Keratinocyte (primary cell): ENCODE measurements at regions not wholly inside any gene's neighbourhood (a gene's known extent, or its start where the extent isn't known, plus 50 kb on each side); places are given as distances from the start of the nearest gene placed in this dataset.

Experiments
- DNase-seq: peaks from one replicate; pipeline ENCODE4 v3.0.0-alpha.2; 2011; ENCODE audit warnings: low read depth, missing footprints, low spot score
- FAIRE-seq: peaks from 2 replicates; lab custom pipeline; 2011; peaks lifted over from hg19 to GRCh38; lab: Jason Lieb, UNC
- H2AFZ ChIP-seq: 2 replicates; pipeline ENCODE4 v1.6.0; 2012; ENCODE audit warnings: low read length, control low read depth, inconsistent platforms; ENCODE audit not compliant: control insufficient read depth
- H3K27ac ChIP-seq: 2 replicates; pipeline ENCODE4 v1.5.1; 2011; ENCODE audit warnings: low read length; ENCODE audit not compliant: control insufficient read depth, insufficient read depth
- H3K27me3 ChIP-seq: 3 replicates; pipeline ENCODE4 v1.6.0; 2011; ENCODE audit warnings: low read length; ENCODE audit not compliant: control insufficient read depth, insufficient read depth; ENCODE audit errors: extremely low read depth
- H3K36me3 ChIP-seq, 2 experiments: 2 replicates in 1 of 2; 3 replicates in 1 of 2; pipeline ENCODE4 v1.5.1; 2011; ENCODE audit warnings: low read length in 2 of 2, mild to moderate bottlenecking in 1 of 2; ENCODE audit not compliant: control insufficient read depth in 2 of 2, insufficient read depth in 2 of 2; ENCODE audit errors: extremely low read depth in 1 of 2
- H3K4me1 ChIP-seq: 3 replicates; pipeline ENCODE4 v1.5.1; 2011; ENCODE audit warnings: low read length; ENCODE audit not compliant: control insufficient read depth, insufficient read depth; ENCODE audit errors: extremely low read depth
- H3K4me2 ChIP-seq: 3 replicates; pipeline ENCODE4 v1.6.0; 2011; ENCODE audit warnings: low read depth, low read length; ENCODE audit not compliant: control insufficient read depth, insufficient read depth; ENCODE audit errors: extremely low read depth
- H3K4me3 ChIP-seq, 3 experiments: fragments of 200-600 bp in 1 of 3; sonication (generic) in 1 of 3; 2 replicates in 2 of 3; 3 replicates in 1 of 3; pipeline ENCODE4 v1.5.1; 2011 to 2016; ENCODE audit warnings: low read length in 3 of 3, mild to moderate bottlenecking in 3 of 3, control low read depth in 2 of 3, inconsistent platforms in 1 of 3, low read depth in 1 of 3, mixed read lengths in 1 of 3, mixed run types in 1 of 3, moderate library complexity in 1 of 3; ENCODE audit not compliant: control insufficient read depth in 2 of 3, insufficient read depth in 2 of 3; ENCODE audit errors: extremely low read depth in 1 of 3
- H3K79me2 ChIP-seq: 2 replicates; pipeline ENCODE4 v1.6.0; 2012; ENCODE audit warnings: low read length; ENCODE audit not compliant: control insufficient read depth, insufficient read depth
- H3K9ac ChIP-seq: 3 replicates; pipeline ENCODE4 v1.6.0; 2011; ENCODE audit warnings: low read length; ENCODE audit not compliant: control insufficient read depth, insufficient read depth; ENCODE audit errors: extremely low read depth
- H3K9me1 ChIP-seq: 3 replicates; pipeline ENCODE4 v1.6.0; 2011; ENCODE audit warnings: low read length; ENCODE audit not compliant: control insufficient read depth, insufficient read depth; ENCODE audit errors: extremely low read depth
- H3K9me3 ChIP-seq: 2 replicates; pipeline ENCODE4 v1.5.1; 2012; ENCODE audit warnings: low read depth, low read length; ENCODE audit not compliant: control insufficient read depth
- H4K20me1 ChIP-seq: 3 replicates; pipeline ENCODE4 v1.6.0; 2011; ENCODE audit warnings: low read length; ENCODE audit not compliant: control insufficient read depth, insufficient read depth; ENCODE audit errors: extremely low read depth
- CTCF ChIP-seq, 3 experiments: IDR thresholded peaks in 1 of 3; conservative IDR thresholded peaks in 1 of 3; optimal IDR thresholded peaks in 1 of 3; 2 replicates in 2 of 3; 3 replicates in 1 of 3; pipeline versions ENCODE3 to v1.5.1; 2011; ENCODE audit warnings: low read length in 3 of 3, mild to moderate bottlenecking in 3 of 3, moderate library complexity in 2 of 3, control low read depth in 1 of 3, inconsistent platforms in 1 of 3; ENCODE audit not compliant: insufficient read depth in 2 of 3; ENCODE audit errors: extremely low read depth in 1 of 3
- EZH2 ChIP-seq: IDR thresholded peaks from one replicate; pipeline ENCODE4 v1.6.1; 2012; ENCODE audit warnings: inconsistent platforms, mild to moderate bottlenecking, low read length, moderate library complexity
- dilution Hi-C: fragments of 300-500 bp; cut with MboI; formaldehyde crosslinking; loops from one replicate; pipeline ENCODE4 v1.7.0; 2020; ENCODE audit warnings: low sequenced_read_pairs; ENCODE audit not compliant: extremely low pct_ligation_motif_present

GRCh38 chr3:6781092-6781491 lies 79.8 kb upstream of the GRM7 start:
- no peak for FAIRE-seq
- no peak for DNase-seq
- dilution Hi-C loops, result no loop called here

DNA sequence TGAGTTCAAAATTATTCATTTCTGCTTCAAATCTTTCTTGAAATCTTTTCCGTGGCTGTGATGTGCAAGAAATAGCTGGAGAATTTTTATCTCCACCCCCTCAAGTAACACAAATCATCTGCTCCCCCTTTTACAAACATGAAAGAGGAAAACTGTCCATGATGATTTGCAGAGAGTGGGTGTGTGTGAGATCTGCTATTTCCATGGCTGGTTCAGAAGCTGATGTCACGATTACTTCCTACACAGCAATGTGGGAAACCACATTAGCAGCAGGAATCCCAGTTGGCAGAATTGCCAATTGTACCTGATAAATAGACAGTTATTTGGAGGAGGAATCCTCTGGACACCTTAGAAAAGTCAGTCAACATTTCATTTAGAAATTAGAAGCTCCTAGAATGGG lies 75.2 kb upstream of the GRM7 start:
- Histone ChIP-seq H3K27me3 (no peaks in the 10 kb centered on the region), H3K27ac (no peak overlapping the region), H3K79me2 (no peaks in the 10 kb centered on the region), H2AFZ (no peak overlapping the region), H3K9me1 (no peaks in the 10 kb centered on the region), H3K4me1 (no peaks in the 10 kb centered on the region), H3K36me3 (no peaks in the 10 kb centered on the region), H3K4me3 (no peak overlapping the region), H3K9ac (no peak overlapping the region), H3K4me2 (no peak overlapping the region), H4K20me1 (no peaks in the 10 kb centered on the region), H3K9me3 (no peaks in the 10 kb centered on the region)
- DNase-seq, result no peak
- FAIRE-seq, result no peak
- dilution Hi-C loops, result no loop called here
- no peak for TF ChIP-seq EZH2
- no peak for TF ChIP-seq CTCF (optimal IDR thresholded peaks at IDR 0.05 in 1 of 3, IDR thresholded peaks at IDR 0.05 in 1 of 3, conservative IDR thresholded peaks at IDR 0.05 in 1 of 3; ENCODE audit: extremely low read depth in 1 of 3, insufficient read depth in 2 of 3, low read length in 3 of 3)

More at GRCh38 chr3:6781092-6781491, 79.8 kb upstream of the GRM7 start:
- H3K36me3 ChIP-seq, result no peaks in the 10 kb centered on the region
- no peak overlapping the region for H3K4me2 ChIP-seq
- H2AFZ ChIP-seq, result no peak overlapping the region
- H3K9me3 ChIP-seq, result no peaks in the 10 kb centered on the region
- H3K79me2 ChIP-seq, result no peaks in the 10 kb centered on the region
- no peak overlapping the region for H3K27ac ChIP-seq
- H3K9me1 ChIP-seq, result no peaks in the 10 kb centered on the region
- no peaks in the 10 kb centered on the region for H3K27me3 ChIP-seq
- no peaks in the 10 kb centered on the region for H3K4me1 ChIP-seq
- H3K4me3 ChIP-seq, result no peak overlapping the region
- H3K9ac ChIP-seq, result no peak overlapping the region
- no peaks in the 10 kb centered on the region for H4K20me1 ChIP-seq
- TF ChIP-seq EZH2, result no peak
- TF ChIP-seq CTCF (optimal IDR thresholded peaks at IDR 0.05 in 1 of 3, IDR thresholded peaks at IDR 0.05 in 1 of 3, conservative IDR thresholded peaks at IDR 0.05 in 1 of 3; ENCODE audit: extremely low read depth in 1 of 3, insufficient read depth in 2 of 3, low read length in 3 of 3), result no peak
